ENCODE measurements at regions not wholly inside any gene's neighbourhood (a gene's known extent, or its start where the extent isn't known, plus 50 kb on each side); places are given as distances from the start of the nearest gene placed in this dataset.
"Not testable (repeated sequence)": the region's sequence is repeated elsewhere in the genome, so short reads cannot be mapped to it uniquely, and the experiment has no call there.

- TF ChIP-seq POLR2AphosphoS5 (IDR thresholded peaks at IDR 0.05; ENCODE audit: insufficient read depth in 1 of 2, low read depth in 1 of 2); CTCF (IDR thresholded peaks at IDR 0.05): not testable (repeated sequence)
These were observed 87.7 kb downstream of the METTL2B start for GRCh38 chr7:128564123-128564700.

All from vagina (tissue), 2 donors.